ENCODE measurements at regions not wholly inside any gene's neighbourhood (a gene's known extent, or its start where the extent isn't known, plus 50 kb on each side); places are given as distances from the start of the nearest gene placed in this dataset.

DNA sequence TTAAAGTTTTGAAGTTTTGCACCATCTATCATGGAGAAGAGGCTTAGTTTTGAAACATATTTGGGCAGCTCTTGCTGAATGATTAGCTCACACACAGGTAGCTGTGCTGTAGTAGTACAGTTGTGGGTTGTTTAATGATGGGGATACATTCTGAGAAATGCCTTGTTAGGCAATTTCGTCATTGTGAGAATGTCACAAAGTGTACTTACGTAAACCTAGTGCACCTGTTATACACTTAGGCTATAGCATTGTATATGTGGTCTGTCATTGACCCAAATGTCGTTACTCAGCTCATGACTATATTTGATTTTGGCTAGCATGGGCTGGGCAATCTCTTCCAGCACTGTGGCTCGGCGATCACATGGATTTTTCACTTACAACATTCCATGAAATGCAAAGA is 247.2 kb upstream of the IGFBP3 start:
- no peak for TF ChIP-seq POLR2A (IDR thresholded peaks at IDR 0.05)
- TF ChIP-seq, protein P1, sequence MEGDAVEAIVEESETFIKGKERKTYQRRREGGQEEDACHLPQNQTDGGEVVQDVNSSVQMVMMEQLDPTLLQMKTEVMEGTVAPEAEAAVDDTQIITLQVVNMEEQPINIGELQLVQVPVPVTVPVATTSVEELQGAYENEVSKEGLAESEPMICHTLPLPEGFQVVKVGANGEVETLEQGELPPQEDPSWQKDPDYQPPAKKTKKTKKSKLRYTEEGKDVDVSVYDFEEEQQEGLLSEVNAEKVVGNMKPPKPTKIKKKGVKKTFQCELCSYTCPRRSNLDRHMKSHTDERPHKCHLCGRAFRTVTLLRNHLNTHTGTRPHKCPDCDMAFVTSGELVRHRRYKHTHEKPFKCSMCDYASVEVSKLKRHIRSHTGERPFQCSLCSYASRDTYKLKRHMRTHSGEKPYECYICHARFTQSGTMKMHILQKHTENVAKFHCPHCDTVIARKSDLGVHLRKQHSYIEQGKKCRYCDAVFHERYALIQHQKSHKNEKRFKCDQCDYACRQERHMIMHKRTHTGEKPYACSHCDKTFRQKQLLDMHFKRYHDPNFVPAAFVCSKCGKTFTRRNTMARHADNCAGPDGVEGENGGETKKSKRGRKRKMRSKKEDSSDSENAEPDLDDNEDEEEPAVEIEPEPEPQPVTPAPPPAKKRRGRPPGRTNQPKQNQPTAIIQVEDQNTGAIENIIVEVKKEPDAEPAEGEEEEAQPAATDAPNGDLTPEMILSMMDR (IDR thresholded peaks at IDR 0.05): no peak
